HG03045 (cell line): ENCODE measurements at regions not wholly inside any gene's neighbourhood (a gene's known extent, or its start where the extent isn't known, plus 50 kb on each side); places are given as distances from the start of the nearest gene placed in this dataset.
A peak's percentile ranks its signal among the peaks of the same experiment; 100 is the strongest.

Source experiments
- ATAC-seq: cut with Tn5 transposase; IDR thresholded peaks from one replicate; pipeline ENCODE4 v1.9.1; 2021; ENCODE audit warnings: mild to moderate bottlenecking, moderate library complexity; ENCODE audit not compliant: unreplicated experiment

DNA sequence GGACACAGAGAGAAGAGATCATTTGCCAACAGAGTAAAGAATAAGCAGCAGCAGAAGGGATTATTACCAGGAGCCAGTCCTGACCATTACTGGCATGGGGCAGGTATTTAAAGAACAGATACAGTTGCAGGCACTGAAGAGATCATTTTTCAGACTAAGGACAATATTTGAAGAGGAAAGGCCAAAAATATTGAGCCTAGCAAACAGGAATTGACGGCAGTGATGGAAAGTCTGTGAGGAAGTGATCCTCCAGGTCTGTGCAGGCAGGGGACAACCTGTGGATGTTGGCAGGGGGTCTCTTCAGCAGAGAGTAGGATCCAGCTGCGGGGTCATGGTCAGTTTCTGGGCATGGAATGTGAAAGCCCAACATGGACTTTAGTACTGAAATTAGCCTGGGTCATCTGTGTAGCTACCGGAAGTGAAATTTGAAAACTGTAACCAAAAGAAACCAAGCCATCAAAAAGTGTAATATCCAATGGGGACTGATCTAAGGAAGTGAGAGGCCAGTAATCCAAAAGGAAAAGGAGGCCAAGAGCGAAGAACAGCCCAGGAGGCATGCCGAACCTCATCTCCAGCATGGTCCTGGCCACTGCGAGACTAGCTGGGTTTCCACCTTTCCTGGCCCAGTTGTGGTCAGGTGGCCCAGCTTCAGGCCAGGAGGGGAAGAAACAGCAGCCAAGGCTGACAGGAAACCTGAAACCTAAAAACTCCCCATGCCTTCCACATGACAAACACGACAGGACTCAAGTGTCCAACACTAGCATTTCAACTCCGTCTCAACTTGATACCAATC is 115.1 kb upstream of the TNFAIP3 start:
- no peak for ATAC-seq

- ATAC-seq = no peak
Measured at GRCh38 chr6:137754366-137754765, 112.7 kb upstream of the TNFAIP3 start.

DNA sequence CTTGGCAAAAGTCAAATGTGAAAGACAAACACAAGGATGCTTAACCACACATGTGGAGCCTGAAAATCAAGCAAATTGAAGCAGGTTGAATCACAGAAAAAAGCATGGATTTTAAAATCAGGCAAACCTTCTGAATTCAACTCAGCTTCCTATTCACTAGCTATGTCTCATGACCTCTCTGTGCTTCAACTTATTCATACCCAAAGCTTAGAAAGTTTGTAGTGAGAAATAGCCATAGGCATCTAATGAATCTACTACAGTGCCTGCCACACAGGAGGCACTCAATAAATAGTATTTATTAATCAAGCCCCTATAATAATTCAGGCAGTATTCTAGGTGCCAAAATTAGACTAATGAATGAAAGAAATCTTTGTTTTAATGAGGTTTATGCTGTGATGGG is 112.2 kb upstream of the TNFAIP3 start:
- ATAC-seq = no peak

- no peak for ATAC-seq
Measured at GRCh38 chr6:137755284-137755683, 111.8 kb upstream of the TNFAIP3 start.

DNA sequence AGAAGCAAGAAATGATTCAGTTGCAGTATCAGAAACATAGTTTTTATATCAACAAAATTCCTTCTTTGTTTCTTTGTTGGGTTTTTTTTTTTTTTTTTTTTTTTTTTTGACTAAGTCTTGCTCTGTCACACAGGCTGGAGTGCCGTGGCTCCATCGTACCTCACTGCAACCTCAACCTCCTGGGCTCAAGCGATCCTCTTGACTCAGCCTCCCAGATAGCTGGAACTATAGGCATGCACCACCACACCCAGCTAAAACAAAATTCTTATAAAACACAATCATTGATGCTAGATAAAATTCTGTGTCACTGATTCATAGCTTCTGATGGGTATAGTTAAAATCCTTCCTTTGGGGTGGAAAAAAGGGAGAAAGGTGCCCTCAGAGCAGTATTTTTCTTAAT is 110.3 kb upstream of the TNFAIP3 start:
- no peak for ATAC-seq

- no peak for ATAC-seq
Measured at GRCh38 chr6:137758661-137759060, 108.4 kb upstream of the TNFAIP3 start.

- no peak for ATAC-seq
Measured at GRCh38 chr6:137759624-137760023, 107.4 kb upstream of the TNFAIP3 start.

- ATAC-seq = no peak
Measured at GRCh38 chr6:137761072-137761471, 106.0 kb upstream of the TNFAIP3 start.

GRCh38 chr6:137761487-137761886 is 105.6 kb upstream of the TNFAIP3 start:
- no peak for ATAC-seq

DNA sequence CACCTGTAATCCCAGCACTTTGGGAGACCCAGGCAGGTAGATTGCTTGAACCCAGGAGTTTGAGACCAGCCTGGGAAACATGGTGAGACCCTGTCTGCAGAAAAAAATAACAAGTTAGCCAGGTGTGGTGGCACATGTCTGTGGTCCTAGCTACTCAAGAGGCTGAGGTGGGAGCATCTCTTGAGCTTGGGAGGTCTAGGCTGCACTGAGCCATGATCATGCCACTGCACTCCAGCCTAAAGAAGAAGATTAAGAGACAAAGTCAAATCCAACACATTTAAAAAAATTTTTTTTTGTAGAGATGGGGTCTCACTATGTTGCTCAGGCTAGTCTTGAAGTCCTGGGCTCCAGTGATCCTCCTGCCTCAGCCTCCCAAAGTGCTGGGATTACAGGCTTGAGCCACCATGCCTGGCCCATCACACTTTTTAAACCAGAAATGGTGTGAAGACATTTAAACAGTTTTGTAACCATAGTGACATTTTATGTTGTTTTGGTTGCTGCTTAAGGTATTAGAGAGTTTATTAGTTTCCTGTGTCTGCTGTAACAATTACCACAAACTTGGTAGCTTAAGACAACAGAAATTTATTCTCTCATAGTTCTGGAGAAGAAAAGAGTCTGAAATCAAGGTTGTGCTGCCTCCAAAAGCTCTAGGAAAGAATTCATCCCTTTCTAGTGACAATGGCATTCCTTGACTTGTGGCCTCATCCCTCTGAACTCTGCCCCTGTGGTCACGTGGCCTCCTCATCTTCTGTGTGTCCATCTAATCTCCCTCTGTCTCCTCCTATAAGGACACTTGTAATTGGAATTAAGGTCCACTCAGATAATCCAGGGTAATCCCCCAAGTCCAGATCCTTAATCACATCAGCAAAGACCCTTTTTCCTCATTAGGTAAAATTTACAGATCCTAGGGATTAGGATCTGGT is 104.6 kb upstream of the TNFAIP3 start:
- ATAC-seq = no peak

DNA sequence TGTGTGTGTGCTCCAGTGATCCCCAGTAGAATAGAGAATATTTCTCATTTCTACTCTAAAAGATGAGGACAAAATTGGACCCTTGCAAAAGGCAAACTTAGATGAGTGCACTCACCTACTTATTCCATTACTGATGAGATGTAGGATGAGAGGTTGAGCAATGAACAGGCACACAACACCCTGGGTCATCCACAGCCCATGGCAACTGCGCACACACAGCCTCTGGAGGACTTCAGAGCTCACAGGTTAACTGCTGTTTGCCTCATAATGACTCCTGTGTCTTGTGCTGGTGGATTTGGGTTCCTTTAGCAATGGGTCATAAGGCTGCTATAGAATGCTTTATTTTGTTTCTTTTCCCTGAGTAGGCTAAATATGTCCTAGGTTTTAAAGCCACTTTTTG is 103.6 kb upstream of the TNFAIP3 start:
- no peak for ATAC-seq

- ATAC-seq = no peak
Measured at GRCh38 chr6:137763886-137764285, 103.2 kb upstream of the TNFAIP3 start.

DNA sequence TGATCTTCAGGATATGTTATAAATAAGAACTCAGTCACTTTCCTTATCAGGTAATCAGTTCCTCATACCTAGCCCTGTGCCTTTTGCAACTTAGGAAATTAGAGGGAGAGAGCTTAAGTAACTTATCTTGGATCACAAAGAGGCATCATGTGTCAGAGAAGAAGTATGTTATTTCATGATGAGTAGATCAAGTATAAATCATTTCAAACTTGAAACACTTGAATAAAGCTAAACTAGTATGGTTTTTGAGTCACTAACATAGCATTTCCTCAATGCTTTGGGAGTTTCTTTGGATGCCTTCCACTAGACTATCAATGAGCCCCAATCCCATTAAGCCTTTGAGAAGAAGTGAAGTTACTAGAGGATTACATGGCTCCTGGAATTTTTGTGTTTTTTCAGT is 102.6 kb upstream of the TNFAIP3 start:
- no peak for ATAC-seq

DNA sequence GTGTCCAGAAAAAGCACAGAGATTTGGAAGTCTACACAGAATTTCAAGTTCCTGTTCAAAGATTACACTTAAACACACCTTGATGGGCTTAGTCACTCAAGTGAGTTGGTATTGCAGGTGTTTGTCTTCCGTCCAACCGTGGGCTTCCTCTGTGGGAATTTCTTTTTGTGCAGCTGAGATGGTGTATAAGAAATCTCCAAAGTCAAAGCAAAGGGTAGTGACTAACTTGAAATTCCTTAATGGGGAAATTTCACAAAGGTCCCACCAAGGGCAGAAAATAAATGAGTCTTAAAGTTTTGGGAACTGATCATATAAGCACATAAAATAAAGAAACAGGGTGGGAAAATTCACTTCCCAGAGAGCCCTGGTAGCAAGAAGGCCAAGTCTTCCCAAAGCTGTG is 102.0 kb upstream of the TNFAIP3 start:
- no peak for ATAC-seq

DNA sequence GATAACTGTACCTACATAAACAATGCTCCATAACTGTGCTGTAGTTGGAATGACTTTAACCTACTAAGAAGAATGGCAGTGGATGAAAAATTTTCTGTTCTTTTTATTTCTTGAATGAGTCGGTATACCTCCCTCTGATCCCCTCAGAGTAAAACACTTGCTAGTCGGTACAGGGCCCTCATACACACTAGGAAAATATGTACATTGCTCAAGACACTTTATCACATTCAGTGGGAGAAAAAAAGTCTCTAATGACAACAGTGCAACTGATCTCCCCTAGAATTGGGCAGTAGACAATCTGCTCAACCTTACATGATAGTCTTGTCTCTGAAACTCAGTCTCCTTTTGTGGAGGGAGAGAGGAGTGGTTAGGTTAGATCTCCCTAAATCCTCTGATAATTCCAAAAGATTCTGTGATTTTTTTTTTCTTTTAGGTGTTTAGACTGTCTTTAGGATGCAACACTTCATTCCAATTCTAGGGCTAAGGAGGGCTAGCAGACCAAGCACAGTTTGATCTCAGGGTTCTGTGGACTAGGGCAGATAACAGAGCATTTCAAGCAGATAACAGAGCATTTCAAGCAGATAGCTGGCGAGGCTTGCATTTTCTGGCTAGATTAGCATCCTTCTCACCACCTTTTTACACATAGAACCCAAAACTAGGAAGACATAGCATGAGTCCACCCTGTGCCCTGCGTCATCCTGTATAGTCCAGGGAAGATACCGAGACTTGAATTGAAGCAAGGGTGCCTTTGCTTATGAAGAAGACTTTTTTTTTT is 100.3 kb upstream of the TNFAIP3 start:
- no peak for ATAC-seq

DNA sequence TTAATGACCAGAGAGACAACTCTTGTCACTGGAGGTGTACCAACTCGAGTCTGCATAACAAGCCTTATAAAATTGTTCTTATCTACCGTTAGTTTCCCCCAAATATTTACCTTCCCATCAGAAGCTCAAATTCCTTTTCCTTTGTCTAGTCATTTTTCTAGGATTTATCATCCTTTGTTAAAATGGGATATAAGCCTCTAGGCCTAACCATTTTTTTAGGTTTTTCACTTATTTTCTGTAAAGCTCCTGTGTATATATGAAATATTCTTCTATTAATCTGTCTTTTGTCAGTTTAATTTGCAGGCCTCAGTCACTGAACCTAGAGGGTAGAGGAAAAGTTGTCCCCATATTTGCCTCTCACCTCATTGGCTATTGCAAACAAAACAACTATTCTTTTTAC is 99.6 kb upstream of the TNFAIP3 start:
- ATAC-seq = no peak

GRCh38 chr6:137767911-137768690 is 99.0 kb upstream of the TNFAIP3 start:
- peak; percentile 63 for ATAC-seq

- ATAC-seq = no peak
Measured at GRCh38 chr6:137768935-137769334, 98.1 kb upstream of the TNFAIP3 start.

DNA sequence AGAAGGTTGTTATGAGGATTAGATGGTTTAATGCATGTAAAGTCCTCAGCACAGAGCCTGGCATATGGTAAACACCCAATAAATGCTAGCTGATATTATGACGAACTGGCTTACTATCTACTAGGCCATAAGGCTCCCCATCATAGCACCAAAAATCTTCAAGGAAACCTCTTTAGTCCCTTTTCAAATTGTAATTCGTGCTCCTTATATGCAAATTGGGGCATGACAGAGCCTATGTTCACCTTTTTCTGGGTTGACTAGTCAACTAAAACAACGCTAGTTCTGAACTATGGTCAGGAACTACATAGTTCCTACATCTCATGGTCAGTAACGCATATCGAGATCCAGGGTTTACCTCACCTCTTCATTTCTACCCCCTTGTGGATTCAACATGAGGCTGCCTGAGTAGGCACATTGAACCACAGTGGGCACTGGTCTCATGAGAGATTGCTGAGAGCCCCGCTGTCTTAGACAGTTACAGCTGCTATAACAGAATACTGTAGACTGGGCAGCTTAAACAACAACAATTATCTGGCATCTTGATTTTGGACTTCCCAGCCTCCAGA is 97.2 kb upstream of the TNFAIP3 start:
- ATAC-seq = no peak

GRCh38 chr6:137772541-137773250 is 94.4 kb upstream of the TNFAIP3 start:
- no peak for ATAC-seq
